ENCODE measurements at regions not wholly inside any gene's neighbourhood (a gene's known extent, or its start where the extent isn't known, plus 50 kb on each side); places are given as distances from the start of the nearest gene placed in this dataset.

DNA sequence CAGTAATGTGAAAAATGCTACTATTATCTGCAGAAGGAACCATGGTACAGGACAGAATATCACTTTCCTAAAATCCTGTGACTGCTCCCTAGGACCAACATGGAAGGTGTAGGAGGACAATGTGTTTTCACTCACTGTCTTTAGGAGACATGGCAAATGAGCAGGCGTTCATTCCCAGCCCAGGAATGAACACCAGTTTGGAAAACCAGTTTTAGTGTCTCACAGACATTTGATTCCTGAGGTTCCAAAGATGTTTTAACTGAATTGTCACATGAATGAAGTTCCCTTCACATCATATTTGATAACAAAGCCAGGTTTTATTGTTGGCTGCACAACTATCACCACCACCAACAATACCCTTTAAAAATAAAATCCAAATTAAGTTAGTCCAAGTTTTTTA, 178.2 kb downstream of the ENC1 start:
- TF ChIP-seq POLR2A (IDR thresholded peaks at IDR 0.05; ENCODE audit: control extremely low read depth in 1 of 2, low read depth in 2 of 2, low read length in 2 of 2): no peak
- no peak for TF ChIP-seq TAF7 (optimal IDR thresholded peaks at IDR 0.05; ENCODE audit: borderline replicate concordance, low read depth, low read length)
- no peak for TF ChIP-seq KDM1A (IDR thresholded peaks at IDR 0.05; ENCODE audit: borderline replicate concordance, low read length)
- TF ChIP-seq CBX5 (IDR thresholded peaks at IDR 0.05; ENCODE audit: low read depth, low read length): no peak
- TF ChIP-seq ATF2 (IDR thresholded peaks at IDR 0.05; ENCODE audit: low read length): no peak
- TF ChIP-seq TAF1 (IDR thresholded peaks at IDR 0.05; ENCODE audit: low read depth, low read length): no peak
- TF ChIP-seq CBX8 (IDR thresholded peaks at IDR 0.05; ENCODE audit: borderline replicate concordance, low read depth, low read length): no peak
- TF ChIP-seq PHF8 (conservative IDR thresholded peaks at IDR 0.05; ENCODE audit: low read depth, low read length): no peak
- TF ChIP-seq NANOG (IDR thresholded peaks at IDR 0.05; ENCODE audit: insufficient read depth, low read depth, low read length, poor library complexity, severe bottlenecking): no peak
- TF ChIP-seq YY1 (IDR thresholded peaks at IDR 0.05; ENCODE audit: low read depth, low read length): no peak
- no peak for TF ChIP-seq POLR2AphosphoS5 (IDR thresholded peaks at IDR 0.05; ENCODE audit: low read depth, low read length)
- TF ChIP-seq, protein P1, sequence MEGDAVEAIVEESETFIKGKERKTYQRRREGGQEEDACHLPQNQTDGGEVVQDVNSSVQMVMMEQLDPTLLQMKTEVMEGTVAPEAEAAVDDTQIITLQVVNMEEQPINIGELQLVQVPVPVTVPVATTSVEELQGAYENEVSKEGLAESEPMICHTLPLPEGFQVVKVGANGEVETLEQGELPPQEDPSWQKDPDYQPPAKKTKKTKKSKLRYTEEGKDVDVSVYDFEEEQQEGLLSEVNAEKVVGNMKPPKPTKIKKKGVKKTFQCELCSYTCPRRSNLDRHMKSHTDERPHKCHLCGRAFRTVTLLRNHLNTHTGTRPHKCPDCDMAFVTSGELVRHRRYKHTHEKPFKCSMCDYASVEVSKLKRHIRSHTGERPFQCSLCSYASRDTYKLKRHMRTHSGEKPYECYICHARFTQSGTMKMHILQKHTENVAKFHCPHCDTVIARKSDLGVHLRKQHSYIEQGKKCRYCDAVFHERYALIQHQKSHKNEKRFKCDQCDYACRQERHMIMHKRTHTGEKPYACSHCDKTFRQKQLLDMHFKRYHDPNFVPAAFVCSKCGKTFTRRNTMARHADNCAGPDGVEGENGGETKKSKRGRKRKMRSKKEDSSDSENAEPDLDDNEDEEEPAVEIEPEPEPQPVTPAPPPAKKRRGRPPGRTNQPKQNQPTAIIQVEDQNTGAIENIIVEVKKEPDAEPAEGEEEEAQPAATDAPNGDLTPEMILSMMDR (IDR thresholded peaks at IDR 0.05; ENCODE audit: control extremely low read depth in 1 of 3, insufficient read depth in 1 of 3, low read depth in 1 of 3, low read length in 3 of 3): no peak
- TF ChIP-seq E2F6 (IDR thresholded peaks at IDR 0.05): no peak
